ENCODE measurements at regions not wholly inside any gene's neighbourhood (a gene's known extent, or its start where the extent isn't known, plus 50 kb on each side); places are given as distances from the start of the nearest gene placed in this dataset.

- no peak overlapping the region for H3K23ac ChIP-seq (ENCODE audit: low read depth, low read length)
- H2BK5ac ChIP-seq (ENCODE audit: low read depth, low read length, poor library complexity, severe bottlenecking) = no peak overlapping the region
- no peak overlapping the region for H2AK9ac ChIP-seq (replicated peaks; ENCODE audit: low read depth, low read length, poor library complexity)
- WGBS, 2 experiments (ENCODE audit: extremely low coverage in 2 of 2, insufficient read length in 1 of 2) = 52% methylated on average over 2 of the region's 9 CpGs; no CpG with 5 or more reads in 1 of the 2 experiments
- no peaks in the 10 kb centered on the region for H3K79me1 ChIP-seq (ENCODE audit: low read depth in 1 of 2, low read length in 2 of 2)
- H2BK20ac ChIP-seq (ENCODE audit: low read depth, low read length) = no peak overlapping the region
- no peak overlapping the region for H2AFZ ChIP-seq (replicated peaks; ENCODE audit: low read length, poor library complexity)
- no peak for ATAC-seq (ENCODE audit: low read depth)
- no peak overlapping the region for H3K9ac ChIP-seq (ENCODE audit: low read depth, low read length)
- POLR2A ChIA-PET (ENCODE audit: unreplicated experiment) = no interaction called here
- H4K8ac ChIP-seq (ENCODE audit: low read depth in 2 of 2, low read length in 2 of 2) = no peak overlapping the region
- no peak for TF ChIP-seq BHLHE40 (IDR thresholded peaks at IDR 0.05; ENCODE audit: low read depth, low read length)
- TF ChIP-seq USF2 (IDR thresholded peaks at IDR 0.05; ENCODE audit: low read depth, low read length) = no peak
- TF ChIP-seq CTCF (conservative IDR thresholded peaks at IDR 0.05; ENCODE audit: low read depth, low read length) = no peak
- no peak for TF ChIP-seq ELK1 (IDR thresholded peaks at IDR 0.05; ENCODE audit: borderline replicate concordance, low read depth, low read length)
- no peak for TF ChIP-seq MXI1 (IDR thresholded peaks at IDR 0.05; ENCODE audit: borderline replicate concordance, low read depth, low read length)
- TF ChIP-seq CEBPB (IDR thresholded peaks at IDR 0.05; ENCODE audit: low read depth, low read length) = peak; percentile 66
- H3K4me3 ChIP-seq (ENCODE audit: insufficient read depth, low read depth, low read length) = no peak overlapping the region
- H3K36me3 ChIP-seq (ENCODE audit: control insufficient read depth, insufficient read depth, low read length) = no peaks in the 10 kb centered on the region
- no peak overlapping the region for H2BK15ac ChIP-seq (ENCODE audit: low read depth, low read length)
- no peak overlapping the region for H3K4ac ChIP-seq (ENCODE audit: low read depth, low read length)
- H2AK5ac ChIP-seq (ENCODE audit: low read depth, low read length) = no peak overlapping the region
- no peaks in the 10 kb centered on the region for H3K27me3 ChIP-seq (ENCODE audit: control insufficient read depth, insufficient read depth, low read length)
- no peak overlapping the region for H2BK120ac ChIP-seq (ENCODE audit: low read depth, low read length)
- H3K4me1 ChIP-seq (ENCODE audit: control insufficient read depth, insufficient read depth, low read length) = no peaks in the 10 kb centered on the region
- in situ Hi-C loops (cut with MboI; ENCODE audit: low sequenced_read_pairs) = no loop called here
- H3K9me1 ChIP-seq (ENCODE audit: insufficient read depth, low read length) = no peaks in the 10 kb centered on the region
- intact Hi-C loops (cut with micrococcal nuclease) = no loop called here
- no peak overlapping the region for H4K91ac ChIP-seq (ENCODE audit: insufficient read depth, low read depth, low read length)
- H3K9me3 ChIP-seq (ENCODE audit: control insufficient read depth, insufficient read depth, low read length) = no peaks in the 10 kb centered on the region
- H3K4me2 ChIP-seq (ENCODE audit: low read depth, low read length) = no peak overlapping the region
- dilution Hi-C loops (cut with HindIII; ENCODE audit: low sequenced_read_pairs, unreplicated experiment) = no loop called here
- BruUV-seq (replicated peaks) = no TSS peak
- no peaks in the 10 kb centered on the region for H4K20me1 ChIP-seq (ENCODE audit: insufficient read depth, low read length)
- H3K56ac ChIP-seq (ENCODE audit: extremely low read depth, insufficient read depth, low read length) = no peak overlapping the region
- no peak overlapping the region for H3K18ac ChIP-seq (ENCODE audit: low read depth, low read length)
- DNase-seq = no peak
- no peak overlapping the region for H3K14ac ChIP-seq (replicated peaks; ENCODE audit: low read depth, low read length)
- H4K5ac ChIP-seq (ENCODE audit: low read depth, low read length) = no peak overlapping the region
- no peak overlapping the region for H3K27ac ChIP-seq (ENCODE audit: insufficient read depth, low read length)
- CTCF ChIA-PET = no interaction called here
Observed at GRCh38 chr2:161546635-161547034, 77.6 kb upstream of the SLC4A10 start.
